ENCODE measurements at regions not wholly inside any gene's neighbourhood (a gene's known extent, or its start where the extent isn't known, plus 50 kb on each side); places are given as distances from the start of the nearest gene placed in this dataset.

- H3K14ac ChIP-seq (ENCODE audit: low read length) = no peak overlapping the region
- no peaks in the 10 kb centered on the region for H3K36me3 ChIP-seq (ENCODE audit: control insufficient read depth in 1 of 2, insufficient read depth in 2 of 2, low read length in 2 of 2)
- DNase-seq = no peak
- H3K79me2 ChIP-seq (ENCODE audit: control insufficient read depth, insufficient read depth, low read length, poor library complexity) = no peaks in the 10 kb centered on the region
- H3K27me3 ChIP-seq (ENCODE audit: insufficient read depth, low read length) = no peaks in the 10 kb centered on the region
- H3K9ac ChIP-seq (ENCODE audit: low read length) = no peak overlapping the region
- H2AK5ac ChIP-seq (ENCODE audit: low read length) = no peak overlapping the region
- H3K4ac ChIP-seq (ENCODE audit: low read depth, low read length) = no peak overlapping the region
- H4K12ac ChIP-seq (ENCODE audit: low read depth, low read length) = no peak overlapping the region
- H3K4me1 ChIP-seq (ENCODE audit: control insufficient read depth in 1 of 2, insufficient read depth in 2 of 2, low read length in 2 of 2) = no peaks in the 10 kb centered on the region
- H2AFZ ChIP-seq (ENCODE audit: insufficient read depth, low read length, poor library complexity) = no peak overlapping the region
- H4K91ac ChIP-seq (ENCODE audit: low read depth, low read length) = no peak overlapping the region
- H3K27ac ChIP-seq (ENCODE audit: low read depth, low read length) = no peak overlapping the region
- H2BK5ac ChIP-seq (ENCODE audit: low read depth, low read length, poor library complexity) = no peak overlapping the region
- no peak overlapping the region for H3K4me2 ChIP-seq (ENCODE audit: low read length)
- H3K79me1 ChIP-seq (ENCODE audit: low read length) = no peaks in the 10 kb centered on the region
- no CpG with 5 or more reads among the region's 2 CpGs for WGBS (ENCODE audit: extremely low coverage, insufficient coverage, insufficient read length)
- H3K9me3 ChIP-seq (ENCODE audit: insufficient read depth, low read depth, low read length) = no peaks in the 10 kb centered on the region
- no peak overlapping the region for H3K23ac ChIP-seq (ENCODE audit: low read length)
- no peak overlapping the region for H2BK120ac ChIP-seq (ENCODE audit: insufficient read depth, low read length, poor library complexity)
- H2BK12ac ChIP-seq (ENCODE audit: low read length) = no peak overlapping the region
- no peak overlapping the region for H3K4me3 ChIP-seq (ENCODE audit: low read depth, low read length)
- no peak overlapping the region for H3K18ac ChIP-seq (ENCODE audit: low read length)
- H4K8ac ChIP-seq (ENCODE audit: low read depth, low read length) = no peak overlapping the region
Measured at GRCh38 chr6:133610227-133610840, 278.6 kb upstream of the TCF21 start.

- DNase-seq = no peak
- no peak overlapping the region for H3K4me3 ChIP-seq (ENCODE audit: low read depth, low read length)
- H3K4me1 ChIP-seq (ENCODE audit: control insufficient read depth in 1 of 2, insufficient read depth in 2 of 2, low read length in 2 of 2) = no peaks in the 10 kb centered on the region
- no CpG with 5 or more reads among the region's 3 CpGs for WGBS (ENCODE audit: extremely low coverage, insufficient coverage, insufficient read length)
- H3K4me2 ChIP-seq (ENCODE audit: low read length) = no peak overlapping the region
- no peaks in the 10 kb centered on the region for H3K79me1 ChIP-seq (ENCODE audit: low read length)
- H3K23ac ChIP-seq (ENCODE audit: low read length) = no peak overlapping the region
- H3K27ac ChIP-seq (ENCODE audit: low read depth, low read length) = no peak overlapping the region
- H3K18ac ChIP-seq (ENCODE audit: low read length) = no peak overlapping the region
- no peaks in the 10 kb centered on the region for H3K36me3 ChIP-seq (ENCODE audit: control insufficient read depth in 1 of 2, insufficient read depth in 2 of 2, low read length in 2 of 2)
- no peaks in the 10 kb centered on the region for H3K79me2 ChIP-seq (ENCODE audit: control insufficient read depth, insufficient read depth, low read length, poor library complexity)
- no peak overlapping the region for H3K4ac ChIP-seq (ENCODE audit: low read depth, low read length)
- H3K14ac ChIP-seq (ENCODE audit: low read length) = no peak overlapping the region
- H2BK120ac ChIP-seq (ENCODE audit: insufficient read depth, low read length, poor library complexity) = no peak overlapping the region
- H4K91ac ChIP-seq (ENCODE audit: low read depth, low read length) = no peak overlapping the region
- no peaks in the 10 kb centered on the region for H3K27me3 ChIP-seq (ENCODE audit: insufficient read depth, low read length)
- H2BK5ac ChIP-seq (ENCODE audit: low read depth, low read length, poor library complexity) = no peak overlapping the region
- no peak overlapping the region for H2AK5ac ChIP-seq (ENCODE audit: low read length)
- H2AFZ ChIP-seq (ENCODE audit: insufficient read depth, low read length, poor library complexity) = no peak overlapping the region
- H3K9me3 ChIP-seq (ENCODE audit: insufficient read depth, low read depth, low read length) = no peaks in the 10 kb centered on the region
- no peak overlapping the region for H4K12ac ChIP-seq (ENCODE audit: low read depth, low read length)
- H3K9ac ChIP-seq (ENCODE audit: low read length) = no peak overlapping the region
- H2BK12ac ChIP-seq (ENCODE audit: low read length) = no peak overlapping the region
- H4K8ac ChIP-seq (ENCODE audit: low read depth, low read length) = no peak overlapping the region
Measured at GRCh38 chr6:133610971-133611370, 277.9 kb upstream of the TCF21 start.

GRCh38 chr6:133612459-133612858, 276.5 kb upstream of the TCF21 start:
- Histone ChIP-seq H3K14ac (ENCODE audit: low read length) (no peak overlapping the region), H4K8ac (ENCODE audit: low read depth, low read length) (no peak overlapping the region)

GRCh38 chr6:133613211-133613610, 275.7 kb upstream of the TCF21 start:
- WGBS (ENCODE audit: extremely low coverage, insufficient coverage, insufficient read length) = no CpG with 5 or more reads among the region's 3 CpGs
- no peak overlapping the region for H3K27ac ChIP-seq (ENCODE audit: low read depth, low read length)

More at GRCh38 chr6:133612459-133612858, 276.5 kb upstream of the TCF21 start:
- no peaks in the 10 kb centered on the region for H3K79me1 ChIP-seq (ENCODE audit: low read length)
- no peak overlapping the region for H4K12ac ChIP-seq (ENCODE audit: low read depth, low read length)
- H2AFZ ChIP-seq (ENCODE audit: insufficient read depth, low read length, poor library complexity) = no peak overlapping the region
- no peaks in the 10 kb centered on the region for H3K79me2 ChIP-seq (ENCODE audit: control insufficient read depth, insufficient read depth, low read length, poor library complexity)
- no peak overlapping the region for H2BK120ac ChIP-seq (ENCODE audit: insufficient read depth, low read length, poor library complexity)
- no peak overlapping the region for H2BK12ac ChIP-seq (ENCODE audit: low read length)
- H3K27me3 ChIP-seq (ENCODE audit: insufficient read depth, low read length) = no peaks in the 10 kb centered on the region
- H3K4me2 ChIP-seq (ENCODE audit: low read length) = no peak overlapping the region
- H2BK5ac ChIP-seq (ENCODE audit: low read depth, low read length, poor library complexity) = no peak overlapping the region
- H3K23ac ChIP-seq (ENCODE audit: low read length) = no peak overlapping the region
- H3K9ac ChIP-seq (ENCODE audit: low read length) = no peak overlapping the region
- H2AK5ac ChIP-seq (ENCODE audit: low read length) = no peak overlapping the region
- H3K36me3 ChIP-seq (ENCODE audit: control insufficient read depth in 1 of 2, insufficient read depth in 2 of 2, low read length in 2 of 2) = no peaks in the 10 kb centered on the region
- H3K18ac ChIP-seq (ENCODE audit: low read length) = no peak overlapping the region
- no peaks in the 10 kb centered on the region for H3K9me3 ChIP-seq (ENCODE audit: insufficient read depth, low read depth, low read length)
- no peak overlapping the region for H3K4ac ChIP-seq (ENCODE audit: low read depth, low read length)
- no peak overlapping the region for H3K27ac ChIP-seq (ENCODE audit: low read depth, low read length)
- no peak overlapping the region for H4K91ac ChIP-seq (ENCODE audit: low read depth, low read length)
- no peak for DNase-seq
- no peaks in the 10 kb centered on the region for H3K4me1 ChIP-seq (ENCODE audit: control insufficient read depth in 1 of 2, insufficient read depth in 2 of 2, low read length in 2 of 2)
- H3K4me3 ChIP-seq (ENCODE audit: low read depth, low read length) = no peak overlapping the region

More at GRCh38 chr6:133613211-133613610, 275.7 kb upstream of the TCF21 start:
- no peak overlapping the region for H3K9ac ChIP-seq (ENCODE audit: low read length)
- H4K12ac ChIP-seq (ENCODE audit: low read depth, low read length) = no peak overlapping the region
- no peak overlapping the region for H2BK5ac ChIP-seq (ENCODE audit: low read depth, low read length, poor library complexity)
- H3K9me3 ChIP-seq (ENCODE audit: insufficient read depth, low read depth, low read length) = no peaks in the 10 kb centered on the region
- DNase-seq = no peak
- H4K8ac ChIP-seq (ENCODE audit: low read depth, low read length) = no peak overlapping the region
- H3K4me1 ChIP-seq (ENCODE audit: control insufficient read depth in 1 of 2, insufficient read depth in 2 of 2, low read length in 2 of 2) = no peaks in the 10 kb centered on the region
- no peaks in the 10 kb centered on the region for H3K36me3 ChIP-seq (ENCODE audit: control insufficient read depth in 1 of 2, insufficient read depth in 2 of 2, low read length in 2 of 2)
- H3K23ac ChIP-seq (ENCODE audit: low read length) = no peak overlapping the region
- H2AK5ac ChIP-seq (ENCODE audit: low read length) = no peak overlapping the region
- no peak overlapping the region for H4K91ac ChIP-seq (ENCODE audit: low read depth, low read length)
- no peaks in the 10 kb centered on the region for H3K79me1 ChIP-seq (ENCODE audit: low read length)
- no peak overlapping the region for H3K4ac ChIP-seq (ENCODE audit: low read depth, low read length)
- H2BK12ac ChIP-seq (ENCODE audit: low read length) = no peak overlapping the region
- no peak overlapping the region for H3K4me2 ChIP-seq (ENCODE audit: low read length)
- H3K14ac ChIP-seq (ENCODE audit: low read length) = no peak overlapping the region
- H3K27me3 ChIP-seq (ENCODE audit: insufficient read depth, low read length) = no peaks in the 10 kb centered on the region
- no peaks in the 10 kb centered on the region for H3K79me2 ChIP-seq (ENCODE audit: control insufficient read depth, insufficient read depth, low read length, poor library complexity)
- H3K18ac ChIP-seq (ENCODE audit: low read length) = no peak overlapping the region
- no peak overlapping the region for H3K4me3 ChIP-seq (ENCODE audit: low read depth, low read length)
- H2AFZ ChIP-seq (ENCODE audit: insufficient read depth, low read length, poor library complexity) = no peak overlapping the region
- no peak overlapping the region for H2BK120ac ChIP-seq (ENCODE audit: insufficient read depth, low read length, poor library complexity)
